ENCODE measurements at regions not wholly inside any gene's neighbourhood (a gene's known extent, or its start where the extent isn't known, plus 50 kb on each side); places are given as distances from the start of the nearest gene placed in this dataset.
A peak's percentile ranks its signal among the peaks of the same experiment; 100 is the strongest.

GRCh38 chr7:93015101-93015778, 102.5 kb downstream of the SAMD9 start:
- DNase-seq = no peak
- no peak overlapping the region for H3K4me3 ChIP-seq (ENCODE audit: low read depth in 2 of 2, low read length in 1 of 2)
- no peaks in the 10 kb centered on the region for H3K27me3 ChIP-seq (ENCODE audit: insufficient read depth)
- no peaks in the 10 kb centered on the region for H3K9me3 ChIP-seq
- H3K4me2 ChIP-seq = 0 out of 2 replicates have a peak overlapping the region, but pooled peaks have one; percentile 14
- no peaks in the 10 kb centered on the region for H3K79me2 ChIP-seq (ENCODE audit: insufficient read depth)
- peak overlapping the region; percentile 54 for H2AFZ ChIP-seq (ENCODE audit: low read depth)
- H3F3A ChIP-seq (replicated peaks; ENCODE audit: insufficient read depth) = peaks cover 19% of the 10 kb centered on the region
- H3K4me1 ChIP-seq (ENCODE audit: control insufficient read depth in 1 of 2, insufficient read depth in 2 of 2, low read depth in 1 of 2, low read length in 1 of 2) = peaks cover 14 to 33% of the 10 kb centered on the region in 2 experiments
- no peaks in the 10 kb centered on the region for H3K9me2 ChIP-seq
- peak; percentile 15; the same call in 1 of the 2 replicates for TF ChIP-seq PBX3 (IDR thresholded peaks at IDR 0.05)
- TF ChIP-seq TCF12 (IDR thresholded peaks at IDR 0.05) = peak; percentile 16
- TF ChIP-seq JUND (IDR thresholded peaks at IDR 0.05) = no peak
- 0 out of 2 replicates have a peak, but pooled peaks have one; percentile 13 for TF ChIP-seq RXRA (IDR thresholded peaks at IDR 0.05; ENCODE audit: borderline replicate concordance, low read depth)
- no peak for TF ChIP-seq FOXJ3 (CRISPR knock-in tag; IDR thresholded peaks at IDR 0.05)
- peak in 1 of 2 experiments; percentile 42; a peak in 1 of 4 replicates for TF ChIP-seq EP300 (IDR thresholded peaks at IDR 0.05; ENCODE audit: borderline replicate concordance in 1 of 2, low read depth in 1 of 2, low read length in 1 of 2)
- 0 out of 2 replicates have a peak, but pooled peaks have one; percentile 30 for TF ChIP-seq YY1 (IDR thresholded peaks at IDR 0.05; ENCODE audit: low read depth)
- H3K9ac ChIP-seq = peak overlapping the region; percentile 33; the same call in 1 of the 2 replicates
- 49% methylated on average over 3 of the region's 3 CpGs for WGBS (ENCODE audit: low lambda C conversion rate)
- H3K27ac ChIP-seq (ENCODE audit: low read depth in 2 of 2, low read length in 1 of 2) = peak overlapping the region; percentile 64 to 72
- POLR2A ChIA-PET = interaction anchor here (0.5 kb wide), 1 partner anchor 1176 kb away, joined by 3 read pairs; no protein-coding TSS in a partner anchor
- CTCF ChIA-PET = no interaction called here
- H4K20me1 ChIP-seq (ENCODE audit: insufficient read depth) = no peaks in the 10 kb centered on the region
- H3K36me3 ChIP-seq (replicated peaks in 1 of 2; ENCODE audit: control insufficient read depth in 1 of 2, insufficient read depth in 2 of 2, low read length in 1 of 2) = no peaks in the 10 kb centered on the region

GRCh38 chr7:93014410-93014809, 103.4 kb downstream of the SAMD9 start:
- ChIA-PET POLR2A (no interaction called here), CTCF (no interaction called here)
- Histone ChIP-seq H3K27me3 (ENCODE audit: insufficient read depth) (no peaks in the 10 kb centered on the region), H3K4me1 (ENCODE audit: control insufficient read depth in 1 of 2, insufficient read depth in 2 of 2, low read depth in 1 of 2, low read length in 1 of 2) (peaks cover 14 to 33% of the 10 kb centered on the region in 2 experiments), H3K27ac (ENCODE audit: low read depth in 2 of 2, low read length in 1 of 2) (peak overlapping the region; percentile 64 to 72; a peak in 3 of 4 replicates), H3K9me2 (no peaks in the 10 kb centered on the region), H3K36me3 (replicated peaks in 1 of 2; ENCODE audit: control insufficient read depth in 1 of 2, insufficient read depth in 2 of 2, low read length in 1 of 2) (no peaks in the 10 kb centered on the region), H3K79me2 (ENCODE audit: insufficient read depth) (no peaks in the 10 kb centered on the region), H3F3A (replicated peaks; ENCODE audit: insufficient read depth) (peaks cover 22% of the 10 kb centered on the region), H3K4me2 (no peak overlapping the region), H3K4me3 (ENCODE audit: low read depth in 2 of 2, low read length in 1 of 2) (no peak overlapping the region), H3K9me3 (no peaks in the 10 kb centered on the region), H4K20me1 (ENCODE audit: insufficient read depth) (no peaks in the 10 kb centered on the region), H3K9ac (0 out of 2 replicates have a peak overlapping the region, but pooled peaks have one; percentile 33), H2AFZ (ENCODE audit: low read depth) (peak overlapping the region; percentile 54)
- WGBS (ENCODE audit: low lambda C conversion rate) = 92% methylated on average over 1 of the region's 1 CpG
- TF ChIP-seq RFX5 (IDR thresholded peaks at IDR 0.05; ENCODE audit: low read length) = no peak
- TF ChIP-seq, protein P1, sequence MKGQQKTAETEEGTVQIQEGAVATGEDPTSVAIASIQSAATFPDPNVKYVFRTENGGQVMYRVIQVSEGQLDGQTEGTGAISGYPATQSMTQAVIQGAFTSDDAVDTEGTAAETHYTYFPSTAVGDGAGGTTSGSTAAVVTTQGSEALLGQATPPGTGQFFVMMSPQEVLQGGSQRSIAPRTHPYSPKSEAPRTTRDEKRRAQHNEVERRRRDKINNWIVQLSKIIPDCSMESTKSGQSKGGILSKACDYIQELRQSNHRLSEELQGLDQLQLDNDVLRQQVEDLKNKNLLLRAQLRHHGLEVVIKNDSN (IDR thresholded peaks at IDR 0.05; ENCODE audit: borderline replicate concordance, low read depth) = no peak
- TF ChIP-seq SMC3 (IDR thresholded peaks at IDR 0.05; ENCODE audit: low read depth, low read length) = no peak
- no peak for DNase-seq

Measured in SK-N-SH (cell line).